NCI-H226 (cell line): ENCODE measurements at regions not wholly inside any gene's neighbourhood (a gene's known extent, or its start where the extent isn't known, plus 50 kb on each side); places are given as distances from the start of the nearest gene placed in this dataset.
A peak's percentile ranks its signal among the peaks of the same experiment; 100 is the strongest.

Source experiments
- DNase-seq: peaks from one replicate; pipeline ENCODE4 v3.0.0-alpha.2; 2015

DNA sequence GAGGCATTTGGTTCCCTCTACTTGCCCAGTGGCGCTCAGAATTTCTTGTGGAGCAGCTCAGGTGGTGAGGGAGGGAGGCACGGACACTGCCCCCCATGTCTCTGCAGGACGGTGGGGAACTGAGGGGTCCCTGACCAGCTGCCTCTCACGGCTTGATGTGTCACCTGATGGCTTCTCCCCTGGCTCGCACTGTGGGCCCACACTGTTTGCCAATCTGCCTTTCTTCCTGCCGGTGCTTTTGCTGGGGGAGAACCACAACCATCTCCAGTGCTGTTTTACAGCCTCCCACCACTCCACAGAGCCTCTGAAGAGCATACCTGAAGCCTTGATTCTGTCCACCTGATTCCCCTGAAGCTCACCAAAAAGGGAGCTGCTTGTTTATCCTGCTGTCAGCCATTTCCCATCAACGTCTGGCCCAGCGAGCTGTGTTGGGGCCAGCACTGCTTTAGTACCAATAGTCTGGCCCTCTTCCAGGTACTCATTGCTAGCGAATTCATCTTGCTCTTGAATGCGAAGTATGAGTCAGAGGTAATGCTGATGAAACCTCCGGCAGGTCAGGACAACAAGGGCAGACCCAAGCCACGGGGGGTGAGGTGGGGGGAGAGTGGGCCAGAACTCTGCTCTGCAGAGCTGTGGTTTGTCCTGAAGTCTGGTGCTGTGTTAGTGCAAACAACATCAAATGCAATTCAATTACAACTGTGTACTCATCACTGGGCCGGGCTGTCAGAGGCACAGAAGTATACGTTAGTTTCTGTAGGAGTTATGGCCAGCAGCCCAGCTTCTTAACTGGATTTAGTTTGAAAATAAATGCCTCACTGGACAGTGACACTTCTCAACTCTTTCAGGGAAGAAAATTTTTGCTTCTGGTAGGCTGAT lies 208.3 kb upstream of the JADE1 start:
- peak; percentile 90 for DNase-seq

DNA sequence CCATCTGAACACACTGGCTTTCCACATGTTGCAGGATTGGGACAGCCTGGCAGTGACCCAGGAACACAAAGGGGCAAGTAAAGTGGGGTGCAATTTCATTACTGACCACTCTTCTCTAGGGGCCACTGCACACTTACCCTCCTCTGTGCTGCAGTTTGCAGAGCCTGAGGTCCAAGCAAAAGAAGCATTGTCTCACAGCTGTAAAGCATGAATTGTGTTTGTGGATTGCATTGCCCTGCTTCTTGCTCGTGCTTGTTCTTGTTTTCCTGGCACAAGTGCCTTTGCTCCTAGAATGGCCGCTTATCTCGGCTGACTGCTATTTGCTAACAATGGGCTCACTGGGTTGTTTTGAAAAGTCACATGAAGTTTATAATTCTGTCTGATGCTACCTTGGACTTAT lies 209.1 kb upstream of the JADE1 start:
- DNase-seq: no peak

DNA sequence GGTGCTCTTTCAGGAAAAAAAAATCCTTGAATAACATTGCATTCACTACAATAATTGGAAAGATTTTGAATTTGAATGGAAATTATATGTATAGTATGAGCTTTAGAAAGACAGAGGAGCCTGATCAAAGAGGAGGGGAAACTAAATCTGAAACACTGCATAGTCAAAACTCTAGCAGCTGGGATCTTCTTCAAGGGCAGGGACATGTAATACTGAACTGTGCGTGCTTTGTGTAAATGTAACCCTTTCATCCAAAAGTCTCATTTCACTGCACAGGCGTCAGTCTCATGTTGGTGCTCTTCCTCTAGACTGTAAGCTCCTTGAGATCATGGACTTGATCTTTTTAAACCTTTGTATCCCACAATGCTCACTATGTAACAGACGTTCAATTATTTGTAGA lies 212.0 kb upstream of the JADE1 start:
- DNase-seq: no peak

DNA sequence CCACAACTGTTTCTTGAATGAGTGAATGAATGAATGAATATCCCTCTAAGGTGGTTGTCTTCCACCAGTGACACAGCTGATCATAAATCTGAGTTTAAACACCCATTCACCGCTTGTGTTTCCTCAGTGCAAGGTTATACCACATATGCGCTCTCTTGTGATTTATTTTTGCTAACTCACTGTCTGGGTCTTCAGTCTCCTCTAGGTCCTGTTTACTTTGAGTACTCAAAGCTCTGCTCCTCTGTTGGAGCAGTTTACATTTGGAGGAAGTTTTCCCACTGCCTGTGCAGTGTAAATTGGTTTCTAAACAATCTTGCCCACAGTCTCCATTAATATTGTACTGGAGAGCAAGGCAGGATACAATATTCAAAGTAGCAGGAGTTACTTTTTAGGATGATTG lies 212.6 kb upstream of the JADE1 start:
- DNase-seq: no peak

DNA sequence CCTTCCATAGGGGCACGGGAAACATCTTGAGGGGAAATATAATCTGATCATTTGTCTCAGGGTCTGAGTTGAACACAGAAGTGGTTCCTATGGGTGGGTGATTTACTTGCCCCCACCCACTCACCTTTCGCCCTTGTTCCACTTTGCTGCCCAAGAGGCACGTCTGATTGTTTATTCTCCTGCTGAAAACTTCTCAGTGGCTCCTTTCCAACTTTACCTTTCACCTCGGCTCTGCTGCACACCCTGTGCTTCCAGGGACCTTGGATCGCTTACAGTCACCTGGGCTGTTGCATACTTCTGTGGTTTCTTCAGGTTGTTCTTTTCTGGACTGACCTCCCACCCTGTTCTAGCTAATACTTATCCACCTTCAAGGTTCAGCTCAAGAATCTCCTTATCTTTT lies 213.4 kb upstream of the JADE1 start:
- no peak for DNase-seq

DNA sequence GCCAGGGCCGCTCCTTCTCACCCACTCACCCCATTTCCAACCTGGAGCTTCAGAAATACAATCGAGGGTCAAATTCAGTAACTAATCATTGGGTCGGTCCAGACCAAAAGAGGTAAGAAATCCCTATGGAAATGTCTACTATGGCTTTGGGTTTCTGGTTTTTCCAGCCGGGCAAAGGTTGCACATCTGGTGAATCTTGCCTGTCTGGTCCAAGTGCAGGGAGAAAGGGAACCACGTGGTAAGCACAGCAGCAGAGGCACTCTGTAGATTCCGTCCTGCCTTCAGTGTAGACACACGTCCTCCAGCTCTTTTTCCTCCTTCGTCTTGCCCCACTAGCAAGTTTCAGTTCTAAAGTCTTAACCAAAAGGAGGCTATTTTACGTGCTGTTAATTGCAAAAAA lies 218.0 kb upstream of the JADE1 start:
- DNase-seq: no peak

DNA sequence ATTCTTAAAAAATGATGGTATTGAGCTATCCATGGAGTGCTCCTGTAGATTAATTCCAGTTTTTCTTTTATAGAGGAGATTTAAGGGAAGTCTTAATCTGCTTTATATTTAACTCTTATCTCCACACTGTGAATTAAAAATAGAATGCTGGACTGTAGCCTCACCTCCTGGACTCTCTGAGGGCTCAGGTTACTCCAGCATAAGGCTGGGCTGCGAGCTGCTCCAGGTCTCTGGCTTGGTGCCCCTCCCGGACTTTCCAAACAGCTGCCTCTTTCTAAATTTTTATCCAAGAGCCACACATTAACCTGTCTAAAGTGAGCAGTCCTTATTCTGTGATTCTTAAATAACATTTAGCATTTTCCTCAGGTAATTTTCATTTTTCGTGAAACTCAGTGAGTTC lies 218.7 kb upstream of the JADE1 start:
- DNase-seq: no peak

DNA sequence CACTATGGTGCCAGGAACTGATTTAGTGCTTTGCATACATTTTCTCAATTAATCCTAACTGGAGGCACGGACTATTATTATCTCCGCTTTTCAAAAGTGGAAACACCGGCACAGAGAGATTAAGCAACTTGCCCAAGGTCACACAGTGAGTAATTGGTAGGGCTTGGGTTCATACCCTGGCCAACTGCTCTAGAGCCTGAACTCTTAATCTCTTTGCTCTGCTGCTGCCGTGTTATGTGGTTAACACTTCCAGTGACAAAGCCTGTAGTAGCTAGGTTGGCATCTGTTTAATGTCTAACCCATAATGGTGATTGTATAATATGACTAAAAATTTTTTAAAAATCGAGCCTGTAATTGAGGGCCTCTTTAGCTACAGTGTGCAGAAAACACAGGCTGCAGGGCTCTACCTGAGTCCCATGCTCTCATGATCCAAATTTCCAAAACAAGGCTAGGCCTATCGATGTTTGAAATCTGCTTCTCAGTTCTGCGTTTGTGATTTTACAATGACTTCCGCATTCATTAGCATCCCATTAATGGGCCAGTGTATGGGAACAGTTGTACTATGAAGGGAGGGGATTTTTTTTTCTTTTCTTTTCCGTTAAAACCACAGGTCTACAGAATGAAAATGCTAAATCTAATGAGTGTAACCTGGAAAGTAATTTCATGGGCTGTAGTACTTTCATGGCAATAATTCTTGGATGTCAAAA lies 219.3 kb upstream of the JADE1 start:
- DNase-seq: no peak

DNA sequence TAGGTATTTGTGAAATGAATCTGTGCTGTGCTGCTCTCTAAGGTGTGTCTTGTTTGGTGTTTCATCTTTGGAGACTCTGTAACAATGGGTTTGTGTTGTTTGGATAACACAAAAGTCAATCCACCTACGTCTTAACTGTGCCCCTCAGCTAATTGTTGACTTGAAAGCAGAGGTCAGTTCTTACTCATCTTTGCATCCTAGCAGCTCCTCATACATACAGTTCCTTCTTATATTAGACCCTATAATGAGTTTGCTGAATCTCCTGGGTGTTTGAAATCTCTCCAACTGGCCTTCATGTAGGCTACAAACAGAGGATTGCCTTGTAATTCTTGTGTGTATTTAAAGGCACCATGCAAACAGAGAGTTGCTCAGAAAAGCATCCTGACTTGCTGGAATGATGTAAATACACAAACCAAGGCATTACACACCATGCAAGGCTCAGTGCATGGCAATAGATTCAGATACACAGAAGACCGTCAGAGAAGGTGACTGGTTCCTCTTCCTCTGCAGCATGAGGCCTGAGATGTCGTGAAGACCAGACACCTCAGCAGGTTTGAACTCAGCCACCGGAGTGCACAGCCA lies 220.0 kb upstream of the JADE1 start:
- DNase-seq: no peak

DNA sequence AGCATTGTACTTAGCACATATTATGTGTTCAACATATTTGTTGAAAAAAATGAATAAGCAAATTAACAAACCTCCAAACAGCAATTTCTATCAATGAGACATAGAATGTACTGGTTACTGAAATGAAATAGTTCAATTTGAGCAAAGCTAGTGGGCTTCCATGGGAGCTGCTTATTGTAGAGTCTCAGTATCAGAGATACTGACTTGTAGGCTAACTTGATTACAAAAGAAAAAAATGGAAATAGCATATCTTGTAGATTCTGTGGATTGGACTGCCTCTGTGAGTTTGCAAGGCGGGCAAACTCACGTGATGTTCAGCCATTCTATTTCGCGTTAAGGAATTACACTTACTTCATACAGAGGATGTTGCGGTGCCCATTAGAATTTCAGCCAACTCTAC lies 222.1 kb upstream of the JADE1 start:
- DNase-seq: no peak

DNA sequence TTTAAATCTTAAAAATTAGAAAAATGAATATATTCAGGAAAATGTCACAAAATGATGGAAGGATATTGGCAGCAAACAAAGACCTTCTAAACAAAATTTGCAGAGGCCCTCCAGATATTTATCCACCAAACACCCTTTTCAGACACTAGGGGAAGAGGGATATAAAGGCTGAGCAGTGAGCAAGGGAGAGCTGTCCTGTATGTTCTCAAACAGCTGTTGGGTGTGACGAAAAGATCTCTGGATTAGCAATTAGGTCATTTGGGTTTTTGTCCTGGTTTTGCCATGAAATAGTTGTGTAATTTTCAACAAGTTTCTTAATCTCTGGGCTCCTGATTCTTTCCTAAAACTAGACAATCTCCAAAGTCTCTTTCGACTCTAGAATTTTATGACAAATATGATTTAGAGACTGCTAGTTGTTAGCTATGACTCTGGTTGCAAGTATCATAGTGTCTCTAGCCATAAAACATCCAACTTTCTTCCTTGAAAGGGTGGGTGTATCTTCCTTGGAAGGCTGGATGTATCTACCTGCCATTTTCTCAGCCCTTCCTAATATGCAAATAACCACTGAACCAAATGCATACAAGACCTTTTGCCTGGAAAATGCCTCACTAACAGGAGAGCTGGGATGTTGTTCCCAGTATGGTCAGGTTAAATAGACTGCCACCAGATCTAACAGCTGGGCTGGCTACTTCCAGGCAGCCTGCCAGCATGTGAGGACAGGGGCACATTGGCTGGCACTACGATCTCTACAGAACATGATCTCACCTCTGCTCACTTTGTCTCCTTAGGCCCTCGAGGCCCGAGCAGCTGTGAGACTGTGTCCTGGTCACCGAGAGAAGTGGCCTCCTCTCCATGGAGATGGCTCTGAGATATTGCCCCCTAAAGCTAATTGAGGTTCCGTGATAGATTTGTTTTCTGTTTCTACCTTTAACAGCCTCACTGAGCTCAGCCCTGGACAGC lies 225.5 kb upstream of the JADE1 start:
- DNase-seq: no peak

DNA sequence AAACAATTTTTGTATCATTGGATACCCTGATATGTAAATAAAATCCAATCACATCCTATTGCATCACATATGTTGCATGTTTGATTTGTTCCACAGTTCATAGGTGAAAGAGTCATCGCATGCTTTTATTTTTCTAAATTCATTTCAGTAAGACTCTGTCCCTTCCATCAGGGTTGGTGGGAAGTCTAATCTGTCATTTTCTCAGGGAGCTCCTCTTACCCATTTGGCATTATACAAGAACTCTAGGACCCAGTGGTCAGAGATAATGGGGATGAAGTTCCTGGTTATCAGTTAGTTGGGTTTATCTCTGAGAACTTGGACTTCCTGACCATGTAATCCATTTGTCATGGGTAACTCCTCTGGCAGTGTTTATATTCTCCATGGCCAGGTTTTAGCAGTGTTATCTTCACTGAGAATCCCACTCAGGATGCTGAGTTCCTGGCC lies 227.1 kb upstream of the JADE1 start:
- peak; percentile 57 for DNase-seq

DNA sequence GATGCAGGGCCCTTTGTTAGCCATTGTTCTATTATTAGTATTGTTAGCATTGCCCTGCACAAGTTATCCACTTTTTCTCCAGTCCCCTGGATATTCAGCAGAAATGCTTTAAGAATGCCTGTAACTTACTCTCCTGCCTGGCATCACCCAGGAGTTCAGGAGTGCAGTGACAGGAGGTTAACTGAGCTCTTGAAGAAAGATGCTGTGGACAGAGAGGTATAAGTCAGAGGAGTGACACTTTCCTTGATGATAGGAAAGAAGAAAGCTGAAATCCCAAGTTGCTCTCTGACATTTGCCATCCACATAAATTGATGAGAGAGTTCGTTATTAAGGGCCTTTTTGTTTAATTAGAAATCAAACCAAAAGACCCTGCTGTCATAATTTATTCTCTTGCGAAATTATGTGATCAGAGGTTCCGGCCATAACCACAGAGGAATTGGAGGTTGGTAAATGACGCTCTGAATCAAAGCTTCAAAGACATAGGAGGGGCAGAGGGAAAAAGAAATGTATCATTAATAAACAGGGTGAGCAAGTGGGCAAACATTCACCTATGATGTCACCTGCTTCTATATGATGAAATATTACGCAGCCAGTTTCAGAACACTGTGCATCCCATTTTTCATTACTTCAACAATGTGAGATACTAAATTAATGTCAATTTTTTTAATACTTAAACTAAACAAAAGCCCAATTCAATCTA lies 230.2 kb upstream of the JADE1 start:
- DNase-seq: no peak

DNA sequence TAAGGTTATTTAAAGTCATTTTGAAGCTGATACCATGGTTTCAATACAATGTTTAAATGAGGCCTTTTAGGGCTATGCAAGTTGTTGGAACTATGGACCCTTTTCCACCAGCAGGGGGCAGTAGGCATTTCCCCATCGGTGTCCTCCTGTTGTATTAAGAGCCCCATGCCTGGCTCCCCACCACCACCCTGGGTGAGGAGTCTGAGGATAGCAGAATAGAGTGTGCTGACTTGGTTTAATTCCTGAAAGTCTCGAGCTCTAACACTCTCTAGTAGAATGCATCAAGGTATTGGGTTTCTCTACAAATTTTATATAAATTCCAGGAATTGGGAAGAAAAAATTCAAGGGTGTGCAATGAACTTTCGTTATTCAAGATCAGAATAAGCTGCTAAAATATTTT lies 234.8 kb upstream of the JADE1 start:
- DNase-seq: peak; percentile 27

DNA sequence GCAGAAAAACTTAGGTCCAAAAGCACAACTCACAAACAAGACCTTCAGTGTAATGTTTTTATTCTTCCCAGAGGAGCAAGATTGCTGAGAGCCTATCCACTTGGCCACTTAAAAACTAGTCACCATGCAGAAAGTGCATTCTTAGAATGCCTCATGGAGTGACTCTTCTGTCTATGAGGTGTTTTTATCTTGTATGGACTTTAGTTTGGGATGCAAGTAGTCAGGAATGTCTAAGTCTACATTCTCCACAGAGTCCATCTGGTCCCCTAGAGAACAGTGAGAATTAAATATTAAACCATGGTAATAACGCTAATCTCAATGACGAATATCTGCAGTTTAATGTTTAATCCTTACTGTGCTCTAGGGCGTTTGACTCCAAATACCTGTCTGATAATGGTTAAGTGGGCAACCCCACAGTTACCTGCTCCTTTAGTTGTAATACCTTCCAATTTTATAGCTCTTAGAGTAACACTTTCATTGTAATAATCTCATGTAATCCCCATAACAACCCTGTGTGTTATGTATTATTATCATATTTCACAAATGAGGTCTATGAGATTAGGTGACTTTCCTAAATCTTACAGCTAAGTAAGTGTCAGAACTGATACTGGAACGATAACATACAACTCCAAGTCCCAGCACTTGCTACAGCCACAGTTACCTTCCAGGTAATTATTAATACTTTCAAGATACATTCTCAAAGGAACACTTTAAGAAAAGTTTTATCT lies 235.6 kb upstream of the JADE1 start:
- DNase-seq: peak; percentile 67

DNA sequence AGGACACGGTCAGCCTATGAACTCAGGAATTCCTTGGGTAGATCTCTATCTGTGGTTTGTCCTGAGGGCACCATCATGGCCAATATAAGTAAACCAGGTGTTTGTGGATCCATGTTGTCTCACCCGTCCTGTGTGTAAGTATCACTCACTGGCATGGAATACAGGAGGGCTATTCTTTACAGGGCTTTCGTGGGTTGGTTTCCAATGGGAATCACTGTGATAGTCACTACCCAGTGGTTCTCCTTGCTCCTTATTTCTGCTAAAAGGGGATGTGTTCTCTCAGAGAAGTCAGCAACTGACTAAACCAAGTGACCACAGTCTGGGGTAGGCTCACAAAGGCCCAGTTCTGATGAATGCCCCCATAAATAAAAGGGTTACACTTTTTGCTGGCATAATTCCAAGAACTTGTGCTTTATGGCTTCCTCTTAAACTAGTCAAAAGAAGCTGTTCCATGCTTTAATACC lies 236.7 kb upstream of the JADE1 start:
- no peak for DNase-seq

DNA sequence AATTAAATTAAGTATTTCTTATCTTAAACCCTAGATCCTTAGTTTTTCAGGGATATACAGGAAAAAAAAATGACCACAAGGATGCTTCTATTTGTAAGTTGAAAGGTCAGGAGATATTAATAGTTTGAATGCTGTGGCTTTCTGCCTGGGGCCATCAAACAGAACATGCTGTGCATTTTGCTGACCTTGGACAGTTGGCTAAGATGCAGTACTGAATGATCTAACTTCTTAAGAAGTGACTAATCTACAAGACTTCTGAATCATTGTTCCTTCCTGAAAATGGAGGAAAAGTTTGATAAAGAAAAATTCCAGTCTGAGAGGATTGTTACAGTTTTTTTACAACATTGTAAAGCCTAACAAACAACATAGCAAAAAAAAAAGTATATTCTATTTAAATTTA lies 237.8 kb upstream of the JADE1 start:
- peak; percentile 86 for DNase-seq

DNA sequence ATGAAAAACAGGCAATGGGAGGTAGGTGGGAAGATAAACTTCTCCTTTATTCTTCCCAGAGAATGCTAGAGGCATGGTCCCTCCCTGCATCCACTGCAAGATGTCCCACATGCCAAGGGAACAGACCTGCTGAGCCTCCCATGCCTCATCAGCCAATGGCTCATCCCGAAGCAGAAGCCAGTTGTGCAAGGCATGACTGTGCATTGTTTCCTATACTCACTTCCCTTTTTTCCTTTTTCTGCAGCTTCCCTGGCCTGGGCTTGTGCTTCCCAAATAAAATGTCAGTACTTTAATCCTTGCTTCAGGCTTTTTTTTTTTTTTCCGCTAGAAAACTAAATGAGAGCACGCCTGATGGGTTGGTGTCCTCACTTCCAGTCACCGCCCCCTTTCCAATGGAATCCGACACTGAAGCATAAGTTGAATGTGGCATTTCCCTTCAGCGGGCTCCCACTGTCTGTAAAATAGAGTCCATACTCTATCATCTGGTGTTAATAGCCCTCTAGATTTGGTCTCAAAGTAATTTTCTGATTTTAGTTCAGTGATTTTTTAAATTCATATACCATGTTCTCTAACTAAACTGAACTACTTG lies 239.0 kb upstream of the JADE1 start:
- DNase-seq: peak; percentile 24

DNA sequence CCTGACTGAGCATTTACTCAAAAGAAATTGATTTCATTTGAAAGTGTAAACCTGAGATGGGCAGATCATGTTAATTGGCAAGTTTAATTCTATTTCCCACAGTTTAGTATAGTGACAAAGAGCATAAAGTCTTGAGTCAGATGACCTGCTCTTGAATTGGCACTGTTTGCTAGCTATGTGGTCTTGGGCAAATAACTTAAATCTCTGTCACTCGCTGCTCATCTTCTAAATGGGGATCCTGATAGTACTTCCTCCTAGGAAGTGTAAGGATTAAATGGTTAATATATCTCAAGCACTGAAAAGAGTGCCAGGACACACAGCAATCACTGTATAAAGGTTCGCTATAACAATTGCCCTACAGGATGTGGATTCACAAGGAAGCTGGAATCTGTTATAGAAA lies 242.8 kb upstream of the JADE1 start:
- DNase-seq: no peak

DNA sequence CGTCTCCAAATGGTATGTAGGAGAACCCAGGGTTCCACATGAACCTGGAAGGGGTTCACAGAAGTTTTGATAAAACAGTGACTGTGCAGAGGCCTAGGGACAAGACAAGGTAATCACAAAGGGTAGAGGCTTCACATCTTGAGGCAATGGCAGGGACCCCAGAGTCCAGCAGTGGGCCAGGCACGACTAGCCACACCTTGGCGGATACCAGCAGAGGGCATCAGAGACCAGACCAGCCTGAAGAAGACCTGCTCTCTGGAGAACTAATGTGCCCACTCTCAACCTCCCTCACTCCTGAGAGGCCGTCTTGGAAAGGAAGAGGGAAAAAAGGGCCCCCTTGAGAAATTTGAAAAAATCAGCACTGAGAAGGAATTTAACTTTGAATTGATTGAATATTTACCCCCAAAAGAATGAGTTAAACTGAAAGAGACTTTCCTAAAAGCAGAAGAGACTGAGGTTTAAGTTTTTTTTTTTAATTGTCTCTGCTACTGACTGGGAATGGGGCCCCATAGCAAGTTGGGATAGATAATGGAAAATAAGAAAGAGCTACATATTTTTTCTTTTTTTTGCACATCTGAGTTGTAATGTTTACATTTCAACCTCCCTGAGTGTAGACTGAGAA lies 243.8 kb upstream of the JADE1 start:
- peak; percentile 28 for DNase-seq
